Spinal cord (tissue), 9 donors: ENCODE measurements at regions not wholly inside any gene's neighbourhood (a gene's known extent, or its start where the extent isn't known, plus 50 kb on each side); places are given as distances from the start of the nearest gene placed in this dataset.

Experiments
- DNase-seq, 6 donors: peaks; one replicate each; pipeline versions ENCODE4 v3.0.0 to v3.0.0-alpha.2; 2013 to 2015; ENCODE audit warnings: low spot score in 6 of 6, low read depth in 4 of 6
- H3K27ac ChIP-seq: one replicate; pipeline ENCODE4 v1.5.1; 2013; ENCODE audit warnings: low read depth, low read length, control low read depth
- H3K27me3 ChIP-seq: one replicate; pipeline ENCODE4 v1.6.1; 2013; ENCODE audit warnings: low read length; ENCODE audit not compliant: control insufficient read depth, insufficient read depth
- H3K36me3 ChIP-seq: one replicate; pipeline ENCODE4 v1.6.1; 2013; ENCODE audit warnings: low read length; ENCODE audit not compliant: control insufficient read depth, insufficient read depth
- H3K4me1 ChIP-seq: one replicate; pipeline ENCODE4 v1.6.1; 2013; ENCODE audit warnings: low read length; ENCODE audit not compliant: control insufficient read depth, insufficient read depth
- H3K4me3 ChIP-seq: one replicate; pipeline ENCODE4 v1.5.1; 2013; ENCODE audit warnings: low read depth, low read length, control low read depth
- H3K9me3 ChIP-seq: one replicate; pipeline ENCODE4 v1.6.1; 2013; ENCODE audit warnings: low read length; ENCODE audit not compliant: control insufficient read depth, insufficient read depth
- WGBS: methylation state at CpG from one replicate; pipeline ENCODE4 v1.1.5; 2013; ENCODE audit warnings: missing lambda C conversion rate; ENCODE audit not compliant: insufficient coverage; 5-methylcytosine and 5-hydroxymethylcytosine counted together
- donor health status: healthy.

DNA sequence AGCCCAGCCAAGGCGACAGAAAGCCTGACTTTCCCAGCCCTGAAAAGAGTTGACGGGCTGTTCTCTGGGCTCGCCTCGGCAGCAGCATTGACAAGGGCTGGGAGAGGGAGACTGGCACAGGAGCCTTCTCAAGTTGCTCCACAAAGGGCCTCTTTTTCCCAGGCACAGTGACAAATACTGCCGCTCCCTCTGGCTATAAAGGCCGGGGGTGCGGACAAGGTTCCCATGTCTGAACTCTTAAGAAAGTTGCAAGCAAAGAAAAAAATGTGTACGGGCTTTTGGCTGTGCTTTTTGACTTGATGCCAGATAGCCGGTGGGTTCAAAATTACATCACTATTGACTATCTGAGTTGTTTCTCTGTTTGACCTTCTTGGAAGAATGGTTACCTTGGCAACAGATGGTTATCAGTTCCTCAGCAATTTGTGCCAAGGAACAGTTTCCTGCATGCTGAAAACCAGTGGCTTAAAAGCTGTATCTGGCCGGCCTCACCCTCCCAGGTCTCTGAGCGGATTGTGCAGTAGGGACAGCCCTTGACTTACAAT, 115.9 kb upstream of the EEPD1 start:
- Histone ChIP-seq H3K36me3 (no peaks in the 10 kb centered on the region), H3K27ac (peak overlapping the region; percentile 91), H3K27me3 (no peaks in the 10 kb centered on the region), H3K9me3 (no peaks in the 10 kb centered on the region), H3K4me3 (no peak overlapping the region), H3K4me1 (peaks cover 48% of the 10 kb centered on the region)
- peak; percentile 80 to 95 (median 86) for DNase-seq
- WGBS: 13% methylated on average over 8 of the region's 11 CpGs

DNA sequence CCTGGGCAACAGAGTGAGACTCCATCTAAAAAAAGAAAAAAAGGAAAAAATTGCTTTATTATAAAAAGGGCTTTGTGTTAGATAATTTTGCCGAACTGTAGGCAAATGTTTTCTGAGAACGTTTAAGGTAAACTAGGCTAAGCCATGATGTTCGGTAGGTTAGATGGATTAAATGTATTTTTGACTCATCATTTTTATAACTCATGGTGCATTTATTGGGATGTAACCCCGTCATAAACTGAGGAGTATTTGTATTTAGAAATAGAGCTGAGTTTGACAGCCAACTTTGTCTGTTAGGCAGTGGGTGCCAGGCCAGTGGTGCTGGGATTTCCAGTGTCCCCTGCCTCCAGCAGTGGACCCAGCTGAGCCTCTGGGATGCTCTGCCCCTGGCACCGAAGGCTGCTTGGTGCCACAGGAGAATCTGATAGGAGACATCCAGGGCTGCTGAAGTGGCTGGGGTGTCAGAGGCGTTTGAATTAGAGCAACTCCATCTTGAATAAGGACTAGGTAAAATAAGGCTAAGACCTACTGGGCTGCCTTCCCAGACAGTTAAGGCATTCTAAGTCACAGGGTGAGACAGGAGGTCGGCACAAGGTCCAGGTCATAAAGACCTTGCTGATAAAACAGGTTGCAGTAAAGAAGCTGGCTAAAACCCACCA, 114.9 kb upstream of the EEPD1 start:
- Histone ChIP-seq H3K27me3 (no peaks in the 10 kb centered on the region), H3K36me3 (no peaks in the 10 kb centered on the region), H3K4me1 (peaks cover 44% of the 10 kb centered on the region), H3K4me3 (no peak overlapping the region), H3K27ac (peak overlapping the region; percentile 91), H3K9me3 (no peaks in the 10 kb centered on the region)
- no peak for DNase-seq
- WGBS: 70% methylated on average over 4 of the region's 7 CpGs

DNA sequence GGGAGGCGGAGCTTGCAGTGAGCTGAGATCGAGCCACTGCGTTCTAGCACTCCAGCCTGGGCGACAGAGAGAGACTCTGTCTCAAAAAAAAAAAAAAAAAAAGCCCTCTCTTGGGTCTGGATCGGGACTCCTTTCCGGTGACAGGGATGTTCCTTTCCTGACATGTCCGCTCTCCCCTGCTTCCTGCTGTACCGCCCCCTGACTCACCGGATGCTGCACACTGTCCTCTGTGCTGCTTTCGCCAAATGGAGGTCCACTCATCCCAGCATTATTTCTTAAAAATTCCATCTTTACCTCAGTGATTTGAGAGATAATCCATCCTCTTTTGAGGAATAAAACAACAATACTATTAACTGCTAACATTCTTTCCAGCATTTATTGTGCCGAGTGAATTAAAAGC, 113.8 kb upstream of the EEPD1 start:
- Histone ChIP-seq H3K4me1 (peaks cover 41% of the 10 kb centered on the region), H3K4me3 (no peak overlapping the region), H3K27ac (no peak overlapping the region), H3K27me3 (no peaks in the 10 kb centered on the region), H3K9me3 (no peaks in the 10 kb centered on the region), H3K36me3 (no peaks in the 10 kb centered on the region)
- WGBS: 91% methylated on average over 8 of the region's 11 CpGs
- DNase-seq: no peak

GRCh38 chr7:36039671-36040070, 113.4 kb upstream of the EEPD1 start:
- DNase-seq: no peak

GRCh38 chr7:36040679-36041078, 112.4 kb upstream of the EEPD1 start:
- WGBS: 100% methylated on average over 2 of the region's 3 CpGs
- Histone ChIP-seq H3K4me1 (peaks cover 26% of the 10 kb centered on the region), H3K27me3 (no peaks in the 10 kb centered on the region), H3K27ac (no peak overlapping the region), H3K4me3 (no peak overlapping the region), H3K9me3 (no peaks in the 10 kb centered on the region), H3K36me3 (no peaks in the 10 kb centered on the region)
- no peak for DNase-seq

More at GRCh38 chr7:36039671-36040070, 113.4 kb upstream of the EEPD1 start:
- no CpG with 5 or more reads among the region's 3 CpGs for WGBS
- H3K4me1 ChIP-seq: peaks cover 36% of the 10 kb centered on the region
- no peak overlapping the region for H3K4me3 ChIP-seq
- no peaks in the 10 kb centered on the region for H3K9me3 ChIP-seq
- no peaks in the 10 kb centered on the region for H3K27me3 ChIP-seq
- no peaks in the 10 kb centered on the region for H3K36me3 ChIP-seq
- no peak overlapping the region for H3K27ac ChIP-seq

GRCh38 chr7:36044101-36044892, 108.8 kb upstream of the EEPD1 start:
- Histone ChIP-seq H3K9me3 (no peaks in the 10 kb centered on the region), H3K27me3 (no peaks in the 10 kb centered on the region), H3K36me3 (no peaks in the 10 kb centered on the region), H3K4me3 (no peak overlapping the region), H3K4me1 (no peaks in the 10 kb centered on the region), H3K27ac (no peak overlapping the region)
- no peak for DNase-seq
- WGBS: 90% methylated on average over 5 of the region's 6 CpGs

- Histone ChIP-seq H3K9me3 (no peaks in the 10 kb centered on the region), H3K27me3 (no peaks in the 10 kb centered on the region), H3K4me1 (no peaks in the 10 kb centered on the region), H3K4me3 (no peak overlapping the region), H3K36me3 (no peaks in the 10 kb centered on the region), H3K27ac (no peak overlapping the region)
- peak in 1 of 6 donors; percentile 29 for DNase-seq
- 44% methylated on average over 1 of the region's 2 CpGs for WGBS
Measured at GRCh38 chr7:36045326-36045725, 107.7 kb upstream of the EEPD1 start.

DNA sequence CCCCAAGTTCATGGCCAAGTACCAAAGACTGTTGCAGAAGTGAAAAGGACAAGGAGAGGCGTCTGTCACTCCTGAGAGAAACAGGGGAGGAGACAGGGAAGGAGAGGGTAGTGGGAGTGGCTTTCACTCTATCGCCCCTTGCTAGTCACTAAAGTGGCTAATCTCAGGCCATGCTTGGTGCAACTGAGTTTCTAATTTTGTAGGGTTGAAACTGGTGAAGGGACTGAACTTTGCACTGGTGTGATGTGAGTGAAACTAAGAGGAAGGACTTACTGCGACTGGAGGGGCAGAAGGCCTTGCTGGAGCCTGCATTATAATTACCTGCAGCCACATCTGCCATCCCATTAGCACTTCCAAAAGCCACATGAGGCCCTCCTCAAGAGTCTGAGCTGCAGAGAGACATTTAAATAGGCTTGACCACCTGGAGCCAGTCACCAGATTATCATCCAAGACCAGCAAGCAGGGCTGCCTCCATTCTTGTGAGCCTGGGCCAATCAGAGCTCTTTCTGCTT, 107.2 kb upstream of the EEPD1 start:
- WGBS: 83% methylated on average over 2 of the region's 3 CpGs
- no peaks in the 10 kb centered on the region for H3K27me3 ChIP-seq
- H3K4me1 ChIP-seq: no peaks in the 10 kb centered on the region
- H3K36me3 ChIP-seq: no peaks in the 10 kb centered on the region
- no peaks in the 10 kb centered on the region for H3K9me3 ChIP-seq
- no peak overlapping the region for H3K4me3 ChIP-seq
- no peak for DNase-seq
- H3K27ac ChIP-seq: no peak overlapping the region

GRCh38 chr7:36047091-36047658, 105.9 kb upstream of the EEPD1 start:
- H3K27ac ChIP-seq: no peak overlapping the region
- H3K4me3 ChIP-seq: no peak overlapping the region
- no CpG with 5 or more reads among the region's 2 CpGs for WGBS
- no peaks in the 10 kb centered on the region for H3K27me3 ChIP-seq
- no peak for DNase-seq
- H3K36me3 ChIP-seq: no peaks in the 10 kb centered on the region
- no peaks in the 10 kb centered on the region for H3K9me3 ChIP-seq
- no peaks in the 10 kb centered on the region for H3K4me1 ChIP-seq
